NCI-H2171 treated with DMSO at 0.1 percent for 48 hours (cell line): ENCODE measurements at regions not wholly inside any gene's neighbourhood (a gene's known extent, or its start where the extent isn't known, plus 50 kb on each side); places are given as distances from the start of the nearest gene placed in this dataset.

ENCODE experiments used
- DNase-seq: peaks from one replicate; lab custom pipeline; 2025; lab: John Stamatoyannopoulos, UW

DNA sequence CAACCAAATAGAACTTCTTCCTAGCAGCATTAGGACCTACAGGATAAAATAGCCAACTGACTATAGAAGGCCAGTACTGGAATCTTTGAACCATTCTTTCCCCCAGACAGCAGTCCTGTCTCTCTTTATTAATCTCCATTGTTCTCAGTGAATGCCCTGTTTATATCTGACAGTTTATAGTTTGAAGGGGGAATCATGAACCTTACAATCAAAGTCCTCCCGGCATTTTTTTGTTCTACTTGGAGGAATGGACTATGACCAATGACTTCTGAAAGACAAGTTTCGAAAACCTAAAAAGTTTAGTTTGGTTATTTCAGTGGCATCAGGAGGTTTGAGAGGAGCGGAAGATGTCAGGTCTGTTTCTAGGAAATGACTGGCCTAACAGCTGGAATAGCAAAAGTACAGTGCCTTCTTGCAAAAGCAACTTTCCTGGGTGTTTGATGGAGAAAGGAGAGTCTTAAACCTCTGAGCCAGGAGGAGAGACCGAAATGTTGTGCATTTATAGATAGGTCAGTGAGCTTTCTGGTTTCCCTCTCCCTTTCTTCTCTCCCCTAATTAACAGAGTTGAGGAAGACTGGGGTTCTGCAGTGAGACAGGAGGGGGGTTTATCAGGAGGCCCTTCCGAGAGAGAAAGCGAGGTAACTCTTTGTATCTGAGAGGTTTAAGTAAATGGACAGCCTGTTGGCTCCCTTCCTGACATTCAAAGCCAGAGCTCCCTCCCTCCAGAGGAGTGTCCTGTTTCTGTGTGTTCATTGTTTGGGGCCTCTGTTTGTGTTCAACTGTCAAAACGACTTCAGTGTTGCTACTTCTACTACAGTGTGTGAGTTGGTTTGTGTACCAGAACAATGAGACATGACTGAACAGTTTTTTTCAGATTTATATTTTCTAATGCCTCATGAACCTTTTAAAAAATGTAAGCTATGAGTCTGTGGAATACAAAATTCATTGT, 383.0 kb upstream of the RARB start:
- DNase-seq: peak; percentile 19

DNA sequence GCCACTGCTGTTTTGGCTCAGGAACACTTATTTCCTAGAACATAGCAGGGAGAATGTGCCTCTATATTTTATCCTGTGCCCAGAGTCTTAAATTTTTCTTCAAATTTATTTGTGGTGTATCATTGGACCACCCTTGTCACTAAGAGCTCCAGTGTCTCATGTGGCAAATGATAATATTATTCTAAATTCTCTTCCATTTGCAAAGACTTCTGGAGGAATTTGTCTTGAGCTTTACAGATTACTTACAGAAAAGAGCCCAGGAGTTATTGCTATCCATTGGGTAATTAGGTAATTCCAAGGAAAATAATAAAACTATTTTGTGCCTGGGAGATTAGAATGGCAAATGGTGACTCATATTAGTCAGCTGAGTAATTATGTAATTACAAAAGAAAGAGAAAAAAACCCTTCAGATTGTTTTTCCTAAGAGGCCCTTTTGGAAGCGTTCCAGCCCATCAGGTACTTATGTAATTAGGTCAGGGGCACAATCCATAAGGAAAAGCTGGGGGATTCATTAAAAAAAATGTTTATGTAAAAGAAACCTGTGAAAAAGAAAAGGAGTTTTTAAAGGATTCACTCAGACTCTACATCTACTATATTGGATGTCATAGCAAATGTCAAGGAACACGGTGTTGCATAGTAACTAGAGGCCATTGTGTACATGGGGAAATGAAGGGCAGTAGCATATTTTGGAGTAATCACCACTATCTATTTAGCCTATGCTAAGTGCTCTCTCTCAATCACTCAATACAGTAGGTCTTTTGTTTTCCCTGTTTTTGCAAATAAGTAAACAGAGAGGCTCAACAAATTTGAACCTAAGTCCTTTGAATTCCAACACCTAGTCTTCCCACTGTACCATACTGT, 380.9 kb upstream of the RARB start:
- peak; percentile 64 for DNase-seq

DNA sequence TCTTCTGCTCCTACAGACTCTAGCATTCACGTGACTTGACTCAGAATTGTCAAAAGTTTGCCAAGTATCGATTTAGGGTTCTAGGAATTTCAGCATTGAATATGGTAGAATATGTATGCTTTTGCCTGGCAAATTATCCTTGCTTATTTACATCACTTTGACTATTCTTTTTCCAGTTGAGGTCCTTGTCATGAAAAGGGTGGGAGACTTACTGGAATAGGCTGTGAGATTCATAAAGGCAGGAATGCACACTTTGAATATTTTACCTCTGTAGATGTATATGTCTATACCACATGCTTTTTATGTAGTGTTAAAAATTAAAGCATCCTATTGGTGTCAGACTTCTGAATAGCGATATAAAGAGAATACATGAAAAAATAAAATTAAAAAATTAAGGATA, 378.8 kb upstream of the RARB start:
- DNase-seq: no peak

DNA sequence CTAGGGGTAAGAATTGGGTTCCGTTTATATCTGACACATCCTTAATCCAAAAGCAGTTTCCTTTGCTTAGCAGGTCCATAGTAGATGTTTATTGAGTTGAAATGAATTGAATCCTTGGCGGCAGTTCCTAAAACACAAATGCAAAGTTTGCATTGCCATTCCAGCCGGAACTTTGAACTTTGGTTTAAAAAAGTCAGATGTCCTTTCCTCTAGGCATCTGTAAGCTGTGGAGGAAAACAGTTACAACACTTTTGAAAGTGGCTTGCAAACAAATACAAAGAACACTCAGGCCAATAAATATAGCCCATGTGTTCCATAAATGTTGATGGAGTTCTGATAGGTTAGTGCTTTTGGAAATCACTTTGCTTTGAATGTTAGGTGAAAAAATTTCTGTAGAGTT, 374.7 kb upstream of the RARB start:
- no peak for DNase-seq

DNA sequence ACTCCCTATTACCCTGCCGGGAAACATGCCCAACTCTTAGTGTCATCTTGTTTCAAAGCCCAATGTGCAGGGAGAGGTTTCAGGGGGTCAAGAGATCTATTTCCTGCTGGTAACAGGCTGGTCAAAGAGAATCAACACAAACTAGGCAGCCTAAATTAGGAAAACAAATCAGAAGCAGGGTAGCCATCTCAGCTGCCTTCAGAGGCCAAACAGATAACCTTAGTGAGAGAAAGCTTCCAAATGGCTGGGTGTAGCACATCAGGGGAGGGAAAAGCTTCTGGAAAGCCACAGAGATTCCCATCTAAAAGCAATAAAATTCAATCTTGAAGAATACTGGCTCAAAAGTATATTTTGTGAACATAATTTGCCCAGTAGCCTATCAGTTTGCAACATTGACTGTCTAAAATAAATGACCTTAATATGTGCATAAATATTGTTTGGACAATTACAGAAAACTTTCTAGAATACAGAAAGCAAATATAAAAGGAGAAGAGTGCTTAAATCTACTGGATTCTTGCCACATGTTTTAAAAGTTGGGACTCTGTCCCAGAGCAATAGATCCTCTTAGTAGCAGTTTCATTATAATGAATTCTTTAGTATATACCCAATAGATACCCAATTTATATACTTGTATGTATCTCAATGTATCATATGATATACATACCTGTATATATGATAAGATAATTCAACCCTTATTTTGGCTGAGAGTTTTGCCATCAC, 371.9 kb upstream of the RARB start:
- DNase-seq: no peak

DNA sequence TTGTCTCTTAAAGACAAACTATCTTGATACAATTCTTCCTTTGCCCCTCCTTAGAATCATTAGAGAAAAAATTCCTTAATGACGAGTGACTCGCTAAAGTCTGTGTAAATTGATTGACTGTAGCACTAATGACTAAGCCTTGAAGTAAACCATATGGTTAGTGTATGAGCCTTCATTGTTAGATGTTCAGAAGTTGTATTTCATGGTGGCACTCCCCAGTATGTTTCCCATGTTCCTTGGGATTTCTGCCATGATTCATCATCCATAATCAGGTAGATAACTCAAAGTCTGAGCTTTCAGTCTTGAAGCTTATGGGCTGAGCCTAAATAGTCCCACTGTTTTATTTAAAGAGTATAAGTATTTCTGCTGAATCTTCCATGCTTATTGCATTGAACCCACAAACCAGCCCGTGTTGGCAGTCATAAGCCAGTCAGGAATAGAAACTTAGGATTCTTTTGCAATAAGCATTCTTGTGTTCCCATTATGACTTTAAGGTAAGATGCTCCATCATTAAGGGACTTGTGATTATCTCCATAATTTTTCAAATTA, 371.2 kb upstream of the RARB start:
- DNase-seq: no peak

DNA sequence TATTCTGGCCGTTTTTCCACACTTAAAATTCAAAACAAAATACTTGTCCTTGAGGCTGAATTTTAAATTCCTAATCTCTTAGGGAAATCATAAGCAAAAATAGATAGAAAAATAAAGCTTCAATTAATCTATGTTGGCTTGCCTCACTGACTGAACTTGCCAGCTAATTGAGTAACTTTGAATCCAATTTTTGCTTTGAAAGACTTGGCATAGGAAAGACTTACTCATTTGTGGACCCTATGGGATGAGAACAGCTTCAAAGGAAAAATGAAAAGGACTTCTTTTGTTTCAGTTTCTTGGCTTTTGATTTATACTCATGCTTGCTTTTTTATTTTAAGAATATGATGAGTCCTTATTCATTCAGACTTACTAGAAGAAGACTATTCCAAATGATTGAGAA, 370.7 kb upstream of the RARB start:
- no peak for DNase-seq

DNA sequence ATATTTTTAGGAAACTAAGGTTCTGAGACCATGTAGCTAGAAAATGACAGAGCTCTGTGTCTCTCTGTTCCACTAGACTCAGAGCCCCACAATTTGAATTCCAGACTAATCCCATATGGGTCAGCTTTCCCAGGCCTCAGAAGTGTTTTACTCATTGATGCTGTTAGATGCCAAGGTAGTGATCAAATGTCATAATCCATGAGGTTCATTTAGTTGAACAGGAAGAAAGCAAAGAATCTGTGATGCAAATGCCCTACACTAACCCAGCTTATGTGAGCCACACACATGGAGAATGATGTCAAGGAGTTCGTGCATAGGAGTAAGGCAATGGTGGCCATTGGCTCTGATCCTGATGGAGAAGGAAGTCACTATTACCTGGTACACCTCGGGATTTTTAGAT, 363.4 kb upstream of the RARB start:
- no peak for DNase-seq

DNA sequence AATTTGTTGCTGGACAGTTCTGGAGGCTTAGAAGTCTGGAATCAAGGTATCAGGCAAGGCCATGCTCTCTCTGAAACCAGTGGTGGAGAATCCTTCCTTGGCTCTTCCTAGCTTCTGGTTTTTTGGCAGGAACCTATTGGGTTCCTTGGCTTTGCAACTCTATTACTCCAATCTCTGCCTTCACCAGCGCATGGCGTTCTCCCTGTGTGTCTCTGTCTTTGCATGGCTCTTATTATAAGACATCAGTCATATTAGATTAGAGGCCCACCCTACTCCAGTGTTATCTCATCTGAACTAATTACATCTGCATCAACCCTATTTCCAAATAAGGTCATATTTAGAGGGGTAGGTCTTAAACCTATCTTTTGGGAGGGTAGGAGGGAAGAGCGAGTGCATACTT, 358.1 kb upstream of the RARB start:
- DNase-seq: no peak

DNA sequence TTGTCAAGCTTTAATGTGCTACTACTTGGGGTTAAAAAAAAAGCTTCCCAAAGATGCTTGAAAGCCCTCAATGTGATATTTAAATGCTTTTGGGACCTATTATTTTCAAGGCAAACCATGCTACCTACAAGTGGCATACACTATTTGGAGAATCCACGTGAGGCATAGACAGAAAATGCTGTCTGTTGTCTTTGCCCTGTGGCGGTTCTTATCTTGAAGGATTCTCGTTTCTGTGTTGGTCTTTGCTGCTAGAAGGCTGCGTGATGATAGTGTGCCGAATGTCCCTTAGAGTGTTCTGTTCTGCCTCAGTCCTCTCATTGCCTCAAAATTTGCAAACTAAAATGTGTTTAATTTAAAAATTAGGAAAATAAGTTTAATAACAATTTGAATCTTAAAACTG, 356.2 kb upstream of the RARB start:
- no peak for DNase-seq

DNA sequence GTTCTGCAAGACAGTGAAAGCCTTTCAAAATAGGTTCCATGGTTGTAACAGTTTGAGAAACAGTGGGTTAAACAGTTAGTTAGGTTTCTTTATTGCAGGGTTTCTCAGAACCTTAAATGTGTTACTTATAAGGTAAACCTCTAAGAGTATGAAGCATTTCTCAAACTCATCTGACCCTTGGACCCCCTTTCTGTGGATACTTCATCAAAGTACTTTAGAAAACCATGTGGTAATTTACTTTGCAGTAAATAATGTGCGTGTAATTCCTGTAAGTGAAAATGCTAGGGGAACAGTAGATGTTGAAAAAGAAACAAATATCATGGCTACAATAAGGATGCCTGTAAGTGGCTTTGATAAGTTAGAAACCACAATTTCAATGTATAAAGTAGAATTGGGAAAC, 354.6 kb upstream of the RARB start:
- no peak for DNase-seq

DNA sequence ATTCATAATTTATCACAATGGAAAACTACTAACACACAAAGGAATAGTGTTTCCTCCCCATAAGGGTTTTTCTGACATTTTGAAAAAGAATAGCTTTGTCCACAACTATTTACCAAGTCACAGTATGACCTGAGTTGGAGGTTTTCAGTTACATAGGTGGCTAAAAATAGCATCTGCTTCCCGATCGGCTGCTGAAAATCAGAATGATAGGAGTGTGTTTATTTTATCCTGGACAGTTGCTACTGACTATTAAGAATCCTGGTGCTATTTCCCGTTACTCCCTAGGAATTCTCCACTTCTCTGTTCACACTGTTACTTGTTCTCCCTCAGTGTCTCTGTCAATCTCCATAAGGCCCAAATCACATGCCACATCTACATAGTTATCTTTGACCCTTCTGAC, 353.9 kb upstream of the RARB start:
- no peak for DNase-seq

DNA sequence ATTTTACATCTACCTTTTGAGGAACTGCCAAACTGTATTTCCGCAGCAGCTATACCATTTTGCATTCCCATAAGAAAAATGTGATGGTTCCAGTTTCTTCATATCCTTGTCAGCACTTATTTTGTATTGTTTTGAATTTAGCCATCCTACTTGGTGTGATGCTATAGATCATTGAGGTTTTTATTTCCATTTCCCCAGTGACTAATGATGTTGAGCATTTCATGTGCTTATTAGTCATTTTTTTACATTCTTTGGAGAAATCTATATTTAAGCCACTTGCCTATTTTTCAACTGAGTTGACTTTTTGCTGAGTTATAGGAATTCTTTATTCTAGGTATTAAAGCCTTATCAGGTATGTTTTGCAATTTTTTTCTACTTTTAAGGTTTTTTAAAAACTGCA, 347.6 kb upstream of the RARB start:
- DNase-seq: no peak

DNA sequence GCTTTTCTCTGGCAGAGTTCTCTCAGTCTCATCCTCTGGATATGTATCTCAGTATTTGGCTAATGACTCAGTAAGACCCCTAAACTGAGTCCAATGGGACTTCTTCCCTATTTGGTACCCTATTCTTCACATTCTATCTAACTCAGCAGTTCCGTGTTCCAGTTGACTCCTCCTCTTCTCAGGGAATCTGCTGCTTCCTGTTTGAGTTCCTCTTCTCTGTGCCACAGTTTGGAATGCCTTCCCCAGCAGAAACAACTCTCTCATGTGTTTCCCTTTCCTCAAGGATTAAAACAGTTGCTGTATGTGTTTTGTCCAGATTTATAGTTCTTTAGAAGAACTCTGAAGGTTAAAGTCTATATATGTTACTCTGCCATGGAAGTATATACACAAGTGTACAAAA, 344.0 kb upstream of the RARB start:
- no peak for DNase-seq

DNA sequence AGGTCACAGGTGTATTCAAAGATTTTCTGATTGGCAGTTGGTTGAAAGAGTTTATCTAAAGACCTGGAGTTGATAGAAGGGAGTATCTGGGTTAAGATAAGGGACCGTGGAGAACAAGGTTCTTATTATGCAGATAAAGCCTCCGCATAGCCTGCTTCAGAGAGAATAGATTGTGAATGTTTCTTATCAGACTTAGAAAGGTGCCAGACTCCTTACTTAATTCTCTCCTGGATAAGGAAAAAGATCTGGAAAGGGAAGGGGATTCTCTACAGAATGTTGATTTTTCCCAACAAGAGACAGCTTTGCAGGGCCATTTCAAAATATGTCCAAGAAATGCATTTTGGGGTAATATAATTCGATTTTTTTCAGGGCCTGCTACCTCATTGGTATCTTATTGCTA, 341.3 kb upstream of the RARB start:
- no peak for DNase-seq

DNA sequence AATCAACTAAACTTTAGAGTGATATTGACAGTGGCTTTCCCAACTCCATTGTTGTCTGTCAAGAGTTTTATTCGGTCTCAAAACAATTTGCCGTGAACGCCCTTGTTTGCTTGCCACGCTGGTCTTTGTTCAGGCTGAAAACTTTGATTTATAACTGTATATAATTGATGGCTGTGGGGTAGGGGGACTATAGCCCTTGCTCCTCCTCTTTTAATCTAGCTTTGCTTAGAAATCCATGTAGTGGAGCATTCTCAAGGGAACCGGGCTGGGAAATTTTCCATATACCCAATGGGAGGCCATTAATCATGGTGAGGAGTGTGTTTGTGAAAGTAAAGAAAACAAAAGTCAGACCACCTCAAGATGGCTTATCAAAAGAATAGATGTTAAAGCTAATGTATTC, 339.8 kb upstream of the RARB start:
- DNase-seq: no peak

DNA sequence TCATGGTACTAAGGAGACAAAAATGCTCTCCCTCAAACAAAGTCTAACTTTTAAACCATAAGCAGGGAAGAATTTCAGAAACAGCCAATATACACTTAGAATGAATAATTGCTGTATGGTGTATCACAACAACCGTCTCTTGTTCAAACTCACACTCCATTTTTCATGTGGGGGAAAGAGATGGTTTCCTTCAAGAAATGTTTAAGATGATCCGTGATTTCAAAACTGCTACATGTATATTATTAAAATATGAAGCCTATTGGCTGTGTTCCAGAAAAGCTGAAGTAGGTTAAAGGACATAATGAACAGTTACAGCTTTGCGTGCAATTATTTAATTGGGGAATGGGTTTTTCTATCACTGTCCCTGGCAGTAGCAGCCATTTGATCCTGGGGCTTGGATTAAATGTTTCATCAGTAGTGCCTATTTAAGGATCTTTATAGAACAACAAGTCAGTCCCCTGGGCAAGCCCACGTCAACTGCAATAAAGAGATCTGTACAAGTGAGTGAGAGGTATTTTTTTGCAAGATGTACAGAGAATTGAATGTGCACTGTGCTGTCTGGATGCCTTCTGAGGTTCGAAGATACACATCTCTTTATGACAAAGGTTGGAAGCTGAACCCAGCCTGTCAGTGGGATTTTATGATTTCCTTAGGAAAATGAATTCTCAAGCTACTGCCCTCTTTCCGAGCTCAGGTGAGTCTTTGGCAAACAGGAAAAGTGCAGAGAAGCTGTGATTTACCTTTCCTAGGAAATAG, 337.2 kb upstream of the RARB start:
- no peak for DNase-seq

DNA sequence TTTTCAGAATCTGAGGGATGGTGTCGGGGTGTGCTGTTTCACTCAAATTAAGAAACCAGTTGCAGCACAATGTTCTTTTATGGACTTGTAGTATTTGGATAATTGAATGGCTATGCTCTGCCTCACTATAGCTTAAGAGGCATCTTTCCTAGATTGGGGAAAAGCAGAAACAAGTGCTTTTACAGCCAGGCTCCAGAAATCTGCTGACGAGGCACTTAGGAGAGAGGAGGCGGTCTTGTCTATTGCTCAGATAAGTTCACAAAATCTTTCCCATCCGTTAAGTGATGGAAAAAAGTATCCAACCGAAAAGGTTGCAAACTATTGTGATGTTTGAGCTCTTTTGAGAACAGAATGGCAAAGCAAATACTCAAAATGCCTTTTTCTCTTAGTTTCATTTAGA, 336.1 kb upstream of the RARB start:
- no peak for DNase-seq

DNA sequence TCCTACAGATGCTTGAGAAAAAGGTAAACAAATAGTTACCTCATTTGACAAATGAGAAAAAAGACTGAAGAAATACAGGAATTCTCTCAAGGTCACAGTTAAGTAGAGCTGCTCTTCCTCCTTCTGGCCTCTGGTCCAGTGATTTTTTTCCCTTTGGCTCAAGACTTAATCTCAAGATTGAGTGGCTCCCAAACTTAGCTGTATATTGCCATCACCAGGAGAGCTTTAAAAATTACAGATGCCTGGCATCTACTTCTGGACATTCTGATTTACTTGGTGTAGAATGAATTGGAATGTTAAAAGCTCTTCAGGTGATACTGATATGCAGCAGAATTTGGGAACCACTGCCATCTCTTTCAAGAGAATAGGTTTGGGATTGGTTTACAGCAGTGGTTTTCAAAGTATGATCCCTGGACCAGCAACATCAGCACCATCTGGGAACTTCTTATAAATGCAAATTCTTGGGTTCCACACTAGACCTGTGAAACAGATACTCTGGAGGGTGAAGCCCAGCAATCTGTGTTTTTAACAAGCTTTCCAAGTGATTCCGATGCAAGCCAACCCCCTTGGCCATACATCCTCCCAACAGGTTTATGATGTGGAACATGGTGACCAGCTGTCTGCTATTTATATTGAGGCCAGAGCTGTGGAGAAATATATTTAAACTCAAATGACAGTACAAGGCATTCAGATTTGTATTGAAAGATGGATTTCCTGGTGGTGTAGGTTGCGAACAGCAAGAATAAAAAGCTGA, 333.0 kb upstream of the RARB start:
- no peak for DNase-seq

DNA sequence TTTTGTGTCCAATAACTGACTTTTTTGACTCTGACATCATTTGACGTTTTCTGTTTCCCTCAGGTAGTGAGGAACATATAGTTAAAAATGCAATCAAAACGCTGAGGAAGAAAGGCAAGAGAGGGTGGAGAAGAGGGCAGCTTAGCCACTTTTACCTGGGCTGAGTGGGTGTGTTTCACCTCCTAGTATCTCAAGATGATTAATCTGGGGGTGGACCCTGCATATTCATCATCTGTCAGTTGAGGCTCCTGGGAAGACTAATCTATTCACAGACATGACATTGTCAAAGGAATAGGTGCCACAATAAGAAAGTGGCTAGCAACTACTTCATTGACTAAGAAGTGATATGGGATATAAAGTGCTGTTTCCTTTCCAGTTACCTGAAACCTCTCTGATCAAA, 331.5 kb upstream of the RARB start:
- no peak for DNase-seq

DNA sequence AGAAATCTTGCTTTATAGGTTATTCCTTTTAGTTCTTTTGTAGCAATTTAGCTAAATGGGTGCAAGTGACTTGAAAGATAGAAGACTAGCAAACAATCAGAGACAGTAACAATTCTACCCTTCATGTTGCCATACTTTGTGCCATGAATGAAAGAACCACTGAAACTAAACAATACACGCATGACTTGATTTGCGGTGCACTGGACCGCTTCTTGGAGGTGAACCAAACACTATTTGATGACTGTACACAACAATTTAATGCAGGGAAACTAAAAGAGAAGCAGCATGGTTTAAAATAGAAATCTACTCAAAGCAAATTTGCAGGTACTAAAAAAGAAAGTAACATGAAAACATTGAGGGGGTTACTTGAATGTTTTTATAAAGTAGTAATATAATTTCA, 331.0 kb upstream of the RARB start:
- DNase-seq: no peak
